ENCODE measurements at regions not wholly inside any gene's neighbourhood (a gene's known extent, or its start where the extent isn't known, plus 50 kb on each side); places are given as distances from the start of the nearest gene placed in this dataset.
"Not testable (repeated sequence)": the region's sequence is repeated elsewhere in the genome, so short reads cannot be mapped to it uniquely, and the experiment has no call there.

- not testable (repeated sequence) for H3K9me3 ChIP-seq (ENCODE audit: insufficient read depth, low read length, severe bottlenecking); H3K36me3 ChIP-seq (ENCODE audit: insufficient read depth, low read length); H3K4me1 ChIP-seq (ENCODE audit: insufficient read depth, low read length); H2AFZ ChIP-seq (ENCODE audit: low read depth, low read length); DNase-seq; H3K79me2 ChIP-seq (ENCODE audit: insufficient read depth, low read length); H4K20me1 ChIP-seq (ENCODE audit: insufficient read depth, low read length); ATAC-seq (ENCODE audit: insufficient read depth, low read depth); H3K9ac ChIP-seq (ENCODE audit: low read depth, low read length); H3K27me3 ChIP-seq (ENCODE audit: insufficient read depth, low read length, poor library complexity); H3K4me3 ChIP-seq (ENCODE audit: low read depth in 1 of 2, low read length in 2 of 2); H3K27ac ChIP-seq (ENCODE audit: low read length); H3K4me2 ChIP-seq (ENCODE audit: insufficient read depth, low read length)
Measured at GRCh38 chr15:22699881-22700280, 86.6 kb upstream of the NIPA1 start.

GRCh38 chr15:22710831-22711341 is 75.6 kb upstream of the NIPA1 start:
- not testable (repeated sequence) for DNase-seq; H3K27ac ChIP-seq (ENCODE audit: low read length); H3K27me3 ChIP-seq (ENCODE audit: insufficient read depth, low read length, poor library complexity); H3K9me3 ChIP-seq (ENCODE audit: insufficient read depth, low read length, severe bottlenecking); H2AFZ ChIP-seq (ENCODE audit: low read depth, low read length); H3K4me2 ChIP-seq (ENCODE audit: insufficient read depth, low read length); H3K36me3 ChIP-seq (ENCODE audit: insufficient read depth, low read length); H4K20me1 ChIP-seq (ENCODE audit: insufficient read depth, low read length); ATAC-seq (ENCODE audit: insufficient read depth, low read depth); H3K9ac ChIP-seq (ENCODE audit: low read depth, low read length); H3K4me1 ChIP-seq (ENCODE audit: insufficient read depth, low read length); H3K4me3 ChIP-seq (ENCODE audit: low read depth in 1 of 2, low read length in 2 of 2); H3K79me2 ChIP-seq (ENCODE audit: insufficient read depth, low read length)

- H3K27ac ChIP-seq (ENCODE audit: low read length); H3K79me2 ChIP-seq (ENCODE audit: insufficient read depth, low read length); H3K4me3 ChIP-seq (ENCODE audit: low read depth in 1 of 2, low read length in 2 of 2); H3K27me3 ChIP-seq (ENCODE audit: insufficient read depth, low read length, poor library complexity); H3K9me3 ChIP-seq (ENCODE audit: insufficient read depth, low read length, severe bottlenecking); H3K4me1 ChIP-seq (ENCODE audit: insufficient read depth, low read length); H3K9ac ChIP-seq (ENCODE audit: low read depth, low read length); H3K4me2 ChIP-seq (ENCODE audit: insufficient read depth, low read length); H2AFZ ChIP-seq (ENCODE audit: low read depth, low read length); ATAC-seq (ENCODE audit: insufficient read depth, low read depth); DNase-seq; H4K20me1 ChIP-seq (ENCODE audit: insufficient read depth, low read length); H3K36me3 ChIP-seq (ENCODE audit: insufficient read depth, low read length): not testable (repeated sequence)
Measured at GRCh38 chr15:22713933-22714332, 72.5 kb upstream of the NIPA1 start.

- H4K20me1 ChIP-seq (ENCODE audit: insufficient read depth, low read length); H3K9ac ChIP-seq (ENCODE audit: low read depth, low read length); DNase-seq; H3K4me1 ChIP-seq (ENCODE audit: insufficient read depth, low read length); H3K27me3 ChIP-seq (ENCODE audit: insufficient read depth, low read length, poor library complexity); H3K36me3 ChIP-seq (ENCODE audit: insufficient read depth, low read length); H3K9me3 ChIP-seq (ENCODE audit: insufficient read depth, low read length, severe bottlenecking); H3K27ac ChIP-seq (ENCODE audit: low read length); H2AFZ ChIP-seq (ENCODE audit: low read depth, low read length); H3K79me2 ChIP-seq (ENCODE audit: insufficient read depth, low read length); H3K4me2 ChIP-seq (ENCODE audit: insufficient read depth, low read length); H3K4me3 ChIP-seq (ENCODE audit: low read depth in 1 of 2, low read length in 2 of 2): not testable (repeated sequence)
- 0 out of 3 replicates have a peak, but pooled peaks have one; percentile 22 for ATAC-seq (ENCODE audit: insufficient read depth, low read depth)
Measured at GRCh38 chr15:22714358-22715132, 71.9 kb upstream of the NIPA1 start.

GRCh38 chr15:22715133-22715845 is 71.2 kb upstream of the NIPA1 start:
- H3K27me3 ChIP-seq (ENCODE audit: insufficient read depth, low read length, poor library complexity); H3K79me2 ChIP-seq (ENCODE audit: insufficient read depth, low read length); H2AFZ ChIP-seq (ENCODE audit: low read depth, low read length); H4K20me1 ChIP-seq (ENCODE audit: insufficient read depth, low read length); H3K36me3 ChIP-seq (ENCODE audit: insufficient read depth, low read length); H3K9ac ChIP-seq (ENCODE audit: low read depth, low read length); H3K9me3 ChIP-seq (ENCODE audit: insufficient read depth, low read length, severe bottlenecking); DNase-seq; H3K4me1 ChIP-seq (ENCODE audit: insufficient read depth, low read length); H3K4me3 ChIP-seq (ENCODE audit: low read depth in 1 of 2, low read length in 2 of 2); ATAC-seq (ENCODE audit: insufficient read depth, low read depth); H3K4me2 ChIP-seq (ENCODE audit: insufficient read depth, low read length); H3K27ac ChIP-seq (ENCODE audit: low read length): not testable (repeated sequence)

GRCh38 chr15:22719980-22720379 is 66.5 kb upstream of the NIPA1 start:
- H2AFZ ChIP-seq (ENCODE audit: low read depth, low read length); H3K4me1 ChIP-seq (ENCODE audit: insufficient read depth, low read length); H3K9me3 ChIP-seq (ENCODE audit: insufficient read depth, low read length, severe bottlenecking); H3K27me3 ChIP-seq (ENCODE audit: insufficient read depth, low read length, poor library complexity); H3K4me3 ChIP-seq (ENCODE audit: low read depth in 1 of 2, low read length in 2 of 2); H3K79me2 ChIP-seq (ENCODE audit: insufficient read depth, low read length); ATAC-seq (ENCODE audit: insufficient read depth, low read depth); H3K9ac ChIP-seq (ENCODE audit: low read depth, low read length); H3K27ac ChIP-seq (ENCODE audit: low read length); DNase-seq; H3K36me3 ChIP-seq (ENCODE audit: insufficient read depth, low read length); H3K4me2 ChIP-seq (ENCODE audit: insufficient read depth, low read length); H4K20me1 ChIP-seq (ENCODE audit: insufficient read depth, low read length): not testable (repeated sequence)
- peak; percentile 7 for TF ChIP-seq CTCF (IDR thresholded peaks at IDR 0.05; ENCODE audit: borderline replicate concordance, extremely low read depth, low read length, poor library complexity, severe bottlenecking)

- H4K20me1 ChIP-seq (ENCODE audit: insufficient read depth, low read length); H3K9ac ChIP-seq (ENCODE audit: low read depth, low read length); H3K27me3 ChIP-seq (ENCODE audit: insufficient read depth, low read length, poor library complexity); H3K4me3 ChIP-seq (ENCODE audit: low read depth in 1 of 2, low read length in 2 of 2); H3K36me3 ChIP-seq (ENCODE audit: insufficient read depth, low read length); H3K27ac ChIP-seq (ENCODE audit: low read length); H3K79me2 ChIP-seq (ENCODE audit: insufficient read depth, low read length); DNase-seq; H3K4me1 ChIP-seq (ENCODE audit: insufficient read depth, low read length); H3K9me3 ChIP-seq (ENCODE audit: insufficient read depth, low read length, severe bottlenecking); H2AFZ ChIP-seq (ENCODE audit: low read depth, low read length); H3K4me2 ChIP-seq (ENCODE audit: insufficient read depth, low read length); ATAC-seq (ENCODE audit: insufficient read depth, low read depth): not testable (repeated sequence)
Measured at GRCh38 chr15:22726104-22726503, 60.3 kb upstream of the NIPA1 start.

Measured in DND-41 (cell line).